NCI-H446 (cell line): ENCODE measurements at regions not wholly inside any gene's neighbourhood (a gene's known extent, or its start where the extent isn't known, plus 50 kb on each side); places are given as distances from the start of the nearest gene placed in this dataset.
"Not testable (repeated sequence)": the region's sequence is repeated elsewhere in the genome, so short reads cannot be mapped to it uniquely, and the experiment has no call there.

Source experiments
- DNase-seq, 2 experiments: peaks; one replicate each; lab custom pipeline; 2025; lab: John Stamatoyannopoulos, UW

- DNase-seq: no peak
Measured at GRCh38 chr3:173342679-173343078, 54.9 kb upstream of the NLGN1 start.

GRCh38 chr3:173340626-173341025 is 56.9 kb upstream of the NLGN1 start:
- no peak for DNase-seq

- DNase-seq: no peak
Measured at GRCh38 chr3:173336261-173336660, 61.3 kb upstream of the NLGN1 start.

GRCh38 chr3:173306110-173306509 is 91.4 kb upstream of the NLGN1 start:
- no peak for DNase-seq

GRCh38 chr3:173304182-173304800 is 93.3 kb upstream of the NLGN1 start:
- DNase-seq: no peak

- DNase-seq: no peak
Measured at GRCh38 chr3:173301647-173302046, 95.9 kb upstream of the NLGN1 start.

- DNase-seq: no peak
Measured at GRCh38 chr3:173289072-173289471, 108.5 kb upstream of the NLGN1 start.

GRCh38 chr3:173287361-173287760 is 110.2 kb upstream of the NLGN1 start:
- no peak for DNase-seq

- not testable (repeated sequence) for DNase-seq
Measured at GRCh38 chr3:173286507-173286906, 111.0 kb upstream of the NLGN1 start.

- no peak for DNase-seq
Measured at GRCh38 chr3:173284301-173284700, 113.2 kb upstream of the NLGN1 start.

GRCh38 chr3:173275740-173276139 is 121.8 kb upstream of the NLGN1 start:
- DNase-seq: peak in 1 of 2 experiments; percentile 18

- DNase-seq: no peak
Measured at GRCh38 chr3:173273838-173274237, 123.7 kb upstream of the NLGN1 start.

- no peak for DNase-seq
Measured at GRCh38 chr3:173268781-173269180, 127.7 kb upstream of the SPATA16 start.

GRCh38 chr3:173267716-173268115 is 126.7 kb upstream of the SPATA16 start:
- no peak for DNase-seq

GRCh38 chr3:173266441-173266840 is 125.4 kb upstream of the SPATA16 start:
- no peak for DNase-seq

GRCh38 chr3:173258697-173259096 is 117.7 kb upstream of the SPATA16 start:
- DNase-seq: no peak

GRCh38 chr3:173257797-173258196 is 116.8 kb upstream of the SPATA16 start:
- DNase-seq: no peak

- DNase-seq: no peak
Measured at GRCh38 chr3:173255555-173255954, 114.5 kb upstream of the SPATA16 start.

- no peak for DNase-seq
Measured at GRCh38 chr3:173253471-173253870, 112.4 kb upstream of the SPATA16 start.

GRCh38 chr3:173249457-173249856 is 108.4 kb upstream of the SPATA16 start:
- no peak for DNase-seq

- DNase-seq: no peak
Measured at GRCh38 chr3:173241727-173242126, 100.7 kb upstream of the SPATA16 start.

GRCh38 chr3:173238091-173238490 is 97.1 kb upstream of the SPATA16 start:
- no peak for DNase-seq

- no peak for DNase-seq
Measured at GRCh38 chr3:173225351-173225750, 84.3 kb upstream of the SPATA16 start.

- DNase-seq: no peak
Measured at GRCh38 chr3:173221010-173221409, 80.0 kb upstream of the SPATA16 start.
